ENCODE measurements at regions not wholly inside any gene's neighbourhood (a gene's known extent, or its start where the extent isn't known, plus 50 kb on each side); places are given as distances from the start of the nearest gene placed in this dataset.

DNA sequence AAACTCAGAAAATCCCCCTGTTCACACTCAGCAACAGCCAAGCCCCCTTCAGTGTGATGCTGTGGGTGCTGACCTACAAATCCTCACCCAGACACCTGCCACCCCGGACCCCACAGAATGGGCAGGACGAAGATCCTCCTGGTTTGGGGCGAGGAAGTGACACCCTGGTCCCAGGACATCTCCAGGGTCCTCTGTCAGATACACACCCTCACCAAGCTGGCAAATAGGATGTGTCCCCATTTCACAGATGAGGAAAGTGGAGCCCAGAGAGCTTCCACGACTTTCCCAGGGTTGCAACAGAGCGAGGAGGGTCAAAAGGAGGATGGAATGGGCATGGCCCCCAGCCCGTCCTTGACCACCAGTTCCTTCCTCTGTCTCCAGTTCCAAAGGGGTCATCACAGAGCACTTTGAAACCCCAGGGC, 92.0 kb upstream of the AFDN start:
- H3K36me3 ChIP-seq (ENCODE audit: control insufficient read depth, insufficient read depth, low read length), result no peaks in the 10 kb centered on the region
- H3K27ac ChIP-seq (ENCODE audit: insufficient read depth, low read length, poor library complexity, severe bottlenecking), result no peak overlapping the region
- DNase-seq, result no peak
- no peaks in the 10 kb centered on the region for H3K4me1 ChIP-seq (ENCODE audit: control insufficient read depth, insufficient read depth, low read length, poor library complexity, severe bottlenecking)
- no peaks in the 10 kb centered on the region for H3K27me3 ChIP-seq (replicated peaks; ENCODE audit: control insufficient read depth, insufficient read depth, low read length, poor library complexity, severe bottlenecking)
- H3K4me3 ChIP-seq (ENCODE audit: insufficient read depth, low read depth, low read length, poor library complexity, severe bottlenecking), result no peak overlapping the region
- H3K9me3 ChIP-seq (ENCODE audit: control insufficient read depth, low read length), result no peaks in the 10 kb centered on the region

DNA sequence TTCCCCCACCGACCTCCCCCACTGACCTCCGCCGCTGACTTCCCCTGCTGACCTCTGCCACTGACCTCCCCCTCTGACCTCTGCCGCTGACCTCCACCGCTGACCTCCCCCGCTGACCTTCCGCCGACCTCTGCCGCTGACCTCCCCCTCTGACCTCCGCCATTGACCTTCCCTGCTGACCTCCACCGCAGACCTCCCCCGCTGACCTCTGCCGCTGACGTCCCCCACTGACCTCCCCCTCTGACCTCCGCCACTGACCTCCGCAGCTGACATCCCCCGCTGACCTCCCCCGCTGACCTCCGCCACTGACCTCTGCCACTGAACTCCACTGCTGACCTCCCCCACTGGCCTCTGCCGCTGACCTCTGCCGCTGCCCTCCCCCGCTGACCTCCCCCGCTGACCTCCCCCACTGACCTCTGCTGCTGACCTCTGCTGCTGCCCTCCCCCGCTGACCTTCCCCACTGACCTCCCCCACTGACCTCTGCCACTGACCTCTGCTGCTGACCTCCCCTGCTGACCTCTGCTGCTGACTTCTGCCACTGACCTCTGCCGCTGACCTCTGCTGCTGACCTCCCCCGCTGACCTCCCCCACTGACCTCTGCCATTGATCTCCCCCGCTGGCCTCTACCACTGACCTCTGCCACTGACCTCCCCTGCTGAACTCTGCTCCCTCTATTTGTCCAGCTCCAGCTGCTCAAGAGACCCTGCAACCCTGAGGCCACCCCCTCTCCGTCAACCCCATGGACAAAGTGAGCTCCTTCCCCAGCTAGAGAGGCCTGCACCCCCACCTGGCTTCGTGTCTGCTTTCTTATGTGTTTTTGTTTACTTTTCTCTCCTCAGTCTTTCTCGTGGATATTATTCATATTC, 91.4 kb upstream of the AFDN start:
- Histone ChIP-seq H3K4me3 (ENCODE audit: insufficient read depth, low read depth, low read length, poor library complexity, severe bottlenecking) (no peak overlapping the region), H3K27me3 (replicated peaks; ENCODE audit: control insufficient read depth, insufficient read depth, low read length, poor library complexity, severe bottlenecking) (no peaks in the 10 kb centered on the region), H3K27ac (ENCODE audit: insufficient read depth, low read length, poor library complexity, severe bottlenecking) (no peak overlapping the region), H3K36me3 (ENCODE audit: control insufficient read depth, insufficient read depth, low read length) (no peaks in the 10 kb centered on the region), H3K9me3 (ENCODE audit: control insufficient read depth, low read length) (no peaks in the 10 kb centered on the region), H3K4me1 (ENCODE audit: control insufficient read depth, insufficient read depth, low read length, poor library complexity, severe bottlenecking) (no peaks in the 10 kb centered on the region)
- no peak for DNase-seq

DNA sequence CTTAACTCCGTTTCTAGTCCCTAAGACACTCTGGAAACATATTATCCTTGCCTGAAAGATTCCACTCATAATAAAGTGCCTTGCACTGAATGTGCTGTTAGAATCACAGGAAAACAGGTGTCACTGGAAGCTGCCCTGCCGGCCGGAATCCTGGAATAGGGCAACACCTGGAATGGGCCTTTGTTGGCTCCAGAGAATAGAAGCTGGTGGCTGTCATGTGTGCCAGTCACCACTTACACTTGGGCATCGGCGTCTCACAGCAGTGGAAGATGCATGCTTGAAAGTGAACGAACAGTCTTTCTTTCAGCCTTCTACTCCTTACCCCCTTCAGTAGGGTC, 90.8 kb upstream of the AFDN start:
- Histone ChIP-seq H3K9me3 (ENCODE audit: control insufficient read depth, low read length) (no peaks in the 10 kb centered on the region), H3K4me3 (ENCODE audit: insufficient read depth, low read depth, low read length, poor library complexity, severe bottlenecking) (no peak overlapping the region), H3K36me3 (ENCODE audit: control insufficient read depth, insufficient read depth, low read length) (no peaks in the 10 kb centered on the region), H3K27ac (ENCODE audit: insufficient read depth, low read length, poor library complexity, severe bottlenecking) (no peak overlapping the region), H3K27me3 (replicated peaks; ENCODE audit: control insufficient read depth, insufficient read depth, low read length, poor library complexity, severe bottlenecking) (no peaks in the 10 kb centered on the region), H3K4me1 (ENCODE audit: control insufficient read depth, insufficient read depth, low read length, poor library complexity, severe bottlenecking) (no peaks in the 10 kb centered on the region)
- DNase-seq, result no peak

DNA sequence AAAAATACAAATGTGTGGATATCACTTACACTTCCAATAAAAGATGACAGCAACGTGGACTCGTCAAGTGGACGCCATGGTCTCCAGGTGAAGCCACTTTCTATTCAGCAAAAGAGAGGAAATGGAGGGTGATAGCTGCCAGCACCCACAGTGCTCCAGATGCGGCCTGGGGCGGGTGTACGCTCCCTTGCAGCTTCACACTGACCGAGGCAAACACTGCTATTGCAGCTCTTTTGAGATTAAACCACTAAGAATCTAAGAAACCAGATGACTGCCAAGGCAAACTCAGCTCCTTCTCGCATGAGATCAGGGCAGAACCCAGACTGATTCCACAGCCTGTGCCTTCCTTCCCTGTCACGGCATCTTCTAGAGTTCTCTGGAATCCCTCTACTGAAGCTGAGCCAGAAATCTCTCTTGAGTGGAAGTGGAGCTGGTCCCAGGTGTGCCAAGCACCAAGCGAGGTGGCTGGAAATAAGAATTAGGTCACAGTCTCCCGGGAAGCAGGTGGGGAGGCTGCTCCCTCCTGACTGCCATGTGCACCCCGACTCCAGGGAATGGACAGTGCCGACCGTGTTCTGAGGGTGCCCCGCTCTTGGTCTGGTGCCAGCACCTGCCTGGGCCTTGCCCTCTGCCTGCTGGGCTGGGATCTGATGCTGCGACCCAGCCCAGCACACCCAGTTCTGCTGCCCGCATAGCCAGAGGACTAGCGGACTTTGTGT, 90.1 kb upstream of the AFDN start:
- Histone ChIP-seq H3K4me3 (ENCODE audit: insufficient read depth, low read depth, low read length, poor library complexity, severe bottlenecking) (no peak overlapping the region), H3K27ac (ENCODE audit: insufficient read depth, low read length, poor library complexity, severe bottlenecking) (no peak overlapping the region), H3K4me1 (ENCODE audit: control insufficient read depth, insufficient read depth, low read length, poor library complexity, severe bottlenecking) (no peaks in the 10 kb centered on the region), H3K9me3 (ENCODE audit: control insufficient read depth, low read length) (no peaks in the 10 kb centered on the region), H3K36me3 (ENCODE audit: control insufficient read depth, insufficient read depth, low read length) (no peaks in the 10 kb centered on the region), H3K27me3 (replicated peaks; ENCODE audit: control insufficient read depth, insufficient read depth, low read length, poor library complexity, severe bottlenecking) (no peaks in the 10 kb centered on the region)
- no peak for DNase-seq

DNA sequence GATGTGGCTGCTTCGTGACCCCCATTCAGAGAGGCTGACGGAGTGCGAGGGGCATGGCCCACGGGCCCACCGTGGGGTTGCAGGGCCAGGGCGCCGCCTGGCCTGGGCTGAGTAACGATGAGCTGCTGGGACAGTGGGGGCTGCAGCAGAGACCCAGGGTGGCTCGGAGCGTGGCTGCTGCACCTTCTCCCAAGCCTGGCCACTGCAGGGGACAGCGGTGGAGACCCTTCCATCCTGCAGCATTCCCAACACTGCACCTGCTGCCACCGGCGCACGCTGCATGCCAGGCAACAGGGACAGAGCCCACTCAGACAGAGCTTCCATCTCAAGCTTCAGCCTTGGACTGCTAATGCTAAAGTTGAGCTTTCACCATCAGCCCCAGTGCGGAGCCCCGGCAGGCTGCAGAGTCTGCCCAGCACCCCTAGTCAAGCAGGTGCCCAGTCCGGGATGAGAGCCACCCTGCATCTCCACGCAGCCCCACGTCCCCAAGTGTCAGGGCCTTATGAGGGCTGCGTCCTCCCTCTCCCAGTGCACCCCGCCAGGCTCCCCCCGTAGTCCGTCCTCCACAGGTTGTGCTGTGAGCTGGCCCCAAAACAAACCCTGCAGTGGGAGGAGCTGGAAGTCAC, 89.4 kb upstream of the AFDN start:
- Histone ChIP-seq H3K27ac (ENCODE audit: insufficient read depth, low read length, poor library complexity, severe bottlenecking) (no peak overlapping the region), H3K4me1 (ENCODE audit: control insufficient read depth, insufficient read depth, low read length, poor library complexity, severe bottlenecking) (no peaks in the 10 kb centered on the region), H3K36me3 (ENCODE audit: control insufficient read depth, insufficient read depth, low read length) (no peaks in the 10 kb centered on the region), H3K9me3 (ENCODE audit: control insufficient read depth, low read length) (no peaks in the 10 kb centered on the region), H3K4me3 (ENCODE audit: insufficient read depth, low read depth, low read length, poor library complexity, severe bottlenecking) (no peak overlapping the region), H3K27me3 (replicated peaks; ENCODE audit: control insufficient read depth, insufficient read depth, low read length, poor library complexity, severe bottlenecking) (no peaks in the 10 kb centered on the region)
- no peak for DNase-seq

DNA sequence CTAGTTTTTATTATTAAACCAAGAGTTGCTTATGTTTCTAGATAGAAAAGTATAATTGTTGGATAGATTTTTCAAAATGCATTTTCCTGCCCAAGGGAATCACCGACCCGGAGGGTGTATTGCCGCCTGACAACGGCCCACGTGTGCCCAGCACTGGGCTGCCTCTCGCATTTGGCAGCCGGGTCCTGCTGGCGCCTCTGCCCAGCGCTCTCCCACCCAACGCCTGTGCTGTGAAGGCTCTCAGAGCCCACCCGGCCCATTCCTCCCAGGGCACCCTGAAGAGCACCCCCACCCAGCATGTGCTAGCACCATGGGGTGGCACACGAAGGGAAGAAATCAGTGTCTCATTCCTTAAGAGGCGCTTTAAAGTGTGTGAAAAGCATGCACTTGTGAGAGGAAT, 88.3 kb upstream of the AFDN start:
- no peak for DNase-seq
- Histone ChIP-seq H3K4me1 (ENCODE audit: control insufficient read depth, insufficient read depth, low read length, poor library complexity, severe bottlenecking) (no peaks in the 10 kb centered on the region), H3K9me3 (ENCODE audit: control insufficient read depth, low read length) (no peaks in the 10 kb centered on the region), H3K4me3 (ENCODE audit: insufficient read depth, low read depth, low read length, poor library complexity, severe bottlenecking) (no peak overlapping the region), H3K27me3 (replicated peaks; ENCODE audit: control insufficient read depth, insufficient read depth, low read length, poor library complexity, severe bottlenecking) (no peaks in the 10 kb centered on the region), H3K27ac (ENCODE audit: insufficient read depth, low read length, poor library complexity, severe bottlenecking) (no peak overlapping the region), H3K36me3 (ENCODE audit: control insufficient read depth, insufficient read depth, low read length) (no peaks in the 10 kb centered on the region)

DNA sequence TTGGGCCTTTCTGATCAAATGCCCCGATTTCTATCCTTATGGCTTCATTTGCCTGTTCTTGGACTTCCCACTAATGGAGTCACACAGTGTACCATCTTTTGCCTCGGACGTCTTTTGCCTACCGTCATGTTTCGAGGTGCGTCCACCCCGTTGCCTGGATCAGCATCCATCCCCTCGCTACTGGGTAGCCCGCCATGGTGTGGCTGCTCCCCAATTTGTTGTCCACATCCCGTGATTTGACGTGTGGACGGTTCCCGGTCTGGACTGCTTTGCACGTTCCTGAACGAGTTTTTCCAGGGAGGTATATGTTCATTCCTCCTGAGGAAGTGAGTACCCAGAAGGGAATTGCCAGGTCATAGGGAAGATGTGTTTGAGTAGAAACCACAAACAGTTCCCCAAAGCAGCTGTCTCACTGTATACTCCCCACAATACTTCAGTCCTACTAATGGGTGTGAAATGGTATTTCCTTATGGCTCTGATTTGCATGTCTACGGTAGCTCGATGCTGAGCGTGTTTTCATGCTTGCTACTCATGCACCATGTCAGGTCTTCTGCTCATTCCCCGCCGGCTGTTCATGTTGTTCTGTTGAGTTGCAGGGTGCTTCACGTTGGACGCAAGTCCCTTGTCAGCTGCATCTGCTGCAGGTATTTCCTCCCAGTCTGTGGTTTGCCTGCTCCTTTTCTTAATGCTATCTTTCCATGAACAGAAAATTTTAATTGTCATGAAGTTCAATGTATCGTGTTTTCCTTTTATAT, 86.8 kb upstream of the AFDN start:
- Histone ChIP-seq H3K4me1 (ENCODE audit: control insufficient read depth, insufficient read depth, low read length, poor library complexity, severe bottlenecking) (no peaks in the 10 kb centered on the region), H3K27me3 (replicated peaks; ENCODE audit: control insufficient read depth, insufficient read depth, low read length, poor library complexity, severe bottlenecking) (no peaks in the 10 kb centered on the region), H3K36me3 (ENCODE audit: control insufficient read depth, insufficient read depth, low read length) (no peaks in the 10 kb centered on the region), H3K4me3 (ENCODE audit: insufficient read depth, low read depth, low read length, poor library complexity, severe bottlenecking) (no peak overlapping the region), H3K27ac (ENCODE audit: insufficient read depth, low read length, poor library complexity, severe bottlenecking) (no peak overlapping the region), H3K9me3 (ENCODE audit: control insufficient read depth, low read length) (no peaks in the 10 kb centered on the region)
- DNase-seq, result no peak

DNA sequence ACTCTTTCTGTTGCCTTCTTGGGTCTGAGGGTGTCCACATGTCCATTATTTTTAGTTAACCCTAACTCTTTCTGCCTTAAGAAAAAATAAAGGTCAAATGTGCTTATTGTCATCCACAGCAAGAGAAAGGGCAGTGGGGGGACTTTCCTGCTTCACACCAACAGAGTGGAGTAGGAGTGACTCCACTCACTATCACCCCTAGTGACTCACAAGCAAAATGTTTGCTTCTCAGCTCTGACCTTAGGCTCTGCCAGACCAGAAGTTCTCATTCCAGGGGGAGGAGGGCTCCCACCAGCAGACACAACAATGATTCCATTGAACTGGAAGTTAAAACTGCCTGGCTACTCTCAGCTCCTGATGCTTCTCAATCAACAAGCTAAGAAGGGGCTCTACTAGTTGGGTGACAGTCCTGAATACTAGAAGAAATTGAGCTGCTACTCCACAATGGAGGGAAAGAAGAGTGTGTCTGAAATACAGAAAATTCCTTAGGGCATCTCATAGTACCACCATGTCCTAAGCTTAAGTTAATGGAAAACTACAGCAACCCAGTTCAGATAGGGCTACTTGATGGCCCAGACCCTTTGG, 83.9 kb upstream of the AFDN start:
- no peaks in the 10 kb centered on the region for H3K27me3 ChIP-seq (replicated peaks; ENCODE audit: control insufficient read depth, insufficient read depth, low read length, poor library complexity, severe bottlenecking)
- no peaks in the 10 kb centered on the region for H3K4me1 ChIP-seq (ENCODE audit: control insufficient read depth, insufficient read depth, low read length, poor library complexity, severe bottlenecking)
- H3K27ac ChIP-seq (ENCODE audit: insufficient read depth, low read length, poor library complexity, severe bottlenecking), result no peak overlapping the region

DNA sequence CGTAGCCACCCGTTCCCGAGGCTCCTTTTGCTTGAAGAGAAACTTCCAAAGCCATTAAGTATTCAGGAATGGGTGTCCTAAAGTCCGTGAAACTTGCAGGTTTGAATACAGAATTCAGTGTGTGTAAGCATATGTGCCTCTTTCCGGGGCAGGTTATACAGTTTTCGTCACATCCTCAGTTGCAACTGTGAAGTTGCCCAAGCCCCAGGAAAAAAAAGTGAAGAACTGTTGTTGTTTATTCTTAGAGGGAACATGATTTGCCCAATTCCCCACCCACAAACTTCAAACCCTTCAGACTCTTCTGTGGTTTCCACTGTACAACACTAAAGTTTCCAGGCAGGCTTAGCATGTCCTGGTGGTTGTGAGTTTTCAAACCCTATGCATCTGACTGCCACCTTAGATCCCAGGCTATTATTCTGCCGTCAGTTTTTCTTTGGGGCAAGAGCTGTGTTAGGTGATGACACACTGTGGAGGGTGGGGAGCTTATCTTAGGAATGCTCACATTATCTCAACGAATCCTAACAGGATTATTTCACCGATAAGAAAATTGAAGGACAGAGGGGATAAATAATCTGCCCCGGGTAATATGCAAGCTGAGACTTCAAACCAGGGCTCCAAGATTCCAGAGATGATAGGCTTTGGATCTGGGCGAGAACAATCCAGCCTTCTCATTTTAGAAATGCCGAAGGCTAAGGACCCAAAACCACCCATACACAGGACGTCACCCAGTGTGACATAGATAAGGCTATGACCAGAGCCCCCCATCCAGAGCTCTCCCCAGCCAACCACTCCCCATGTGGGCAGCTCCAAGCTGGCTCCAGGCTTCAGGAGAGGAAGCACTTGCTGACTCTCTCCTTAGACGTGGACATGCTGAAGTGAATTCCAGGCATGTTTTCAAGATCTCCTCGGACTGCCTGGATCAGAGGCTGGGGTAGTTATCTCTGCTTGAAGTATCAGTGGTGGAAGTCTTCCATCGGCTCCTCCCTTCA, 81.7 kb upstream of the AFDN start:
- Histone ChIP-seq H3K27ac (ENCODE audit: insufficient read depth, low read length, poor library complexity, severe bottlenecking) (no peak overlapping the region), H3K4me1 (ENCODE audit: control insufficient read depth, insufficient read depth, low read length, poor library complexity, severe bottlenecking) (no peaks in the 10 kb centered on the region), H3K9me3 (ENCODE audit: control insufficient read depth, low read length) (no peaks in the 10 kb centered on the region), H3K36me3 (ENCODE audit: control insufficient read depth, insufficient read depth, low read length) (no peaks in the 10 kb centered on the region), H3K27me3 (replicated peaks; ENCODE audit: control insufficient read depth, insufficient read depth, low read length, poor library complexity, severe bottlenecking) (no peaks in the 10 kb centered on the region), H3K4me3 (ENCODE audit: insufficient read depth, low read depth, low read length, poor library complexity, severe bottlenecking) (no peak overlapping the region)
- DNase-seq, result no peak

More for the DNA sequence above, 83.9 kb upstream of the AFDN start:
- Histone ChIP-seq H3K4me3 (ENCODE audit: insufficient read depth, low read depth, low read length, poor library complexity, severe bottlenecking) (no peak overlapping the region), H3K9me3 (ENCODE audit: control insufficient read depth, low read length) (no peaks in the 10 kb centered on the region), H3K36me3 (ENCODE audit: control insufficient read depth, insufficient read depth, low read length) (no peaks in the 10 kb centered on the region)
- DNase-seq, result no peak

Measured in effector memory CD4-positive, alpha-beta T cell (primary cell).